Hindlimb muscle (tissue), 1 donor: ENCODE measurements at regions not wholly inside any gene's neighbourhood (a gene's known extent, or its start where the extent isn't known, plus 50 kb on each side); places are given as distances from the start of the nearest gene placed in this dataset.
A peak's percentile ranks its signal among the peaks of the same experiment; 100 is the strongest.
"Not testable (repeated sequence)": the region's sequence is repeated elsewhere in the genome, so short reads cannot be mapped to it uniquely, and the experiment has no call there.

Experiments used
- DNase-seq: peaks from one replicate; pipeline ENCODE4 v3.0.0-alpha.2; 2013

- no peak for DNase-seq
Measured at GRCh38 chr5:125050926-125051325, 304.5 kb upstream of the ZNF608 start.

- DNase-seq: no peak
Measured at GRCh38 chr5:125052584-125052983, 306.1 kb upstream of the ZNF608 start.

GRCh38 chr5:125053179-125053578, 306.7 kb upstream of the ZNF608 start:
- no peak for DNase-seq

GRCh38 chr5:125054146-125054545, 307.7 kb upstream of the ZNF608 start:
- no peak for DNase-seq

- DNase-seq: no peak
Measured at GRCh38 chr5:125056671-125057485, 310.4 kb upstream of the ZNF608 start.

- peak; percentile 63 for DNase-seq
Measured at GRCh38 chr5:125057912-125058826, 311.7 kb upstream of the ZNF608 start.

GRCh38 chr5:125059255-125060002, 313.0 kb upstream of the ZNF608 start:
- DNase-seq: no peak

GRCh38 chr5:125061726-125062125, 315.3 kb upstream of the ZNF608 start:
- DNase-seq: no peak

GRCh38 chr5:125064621-125065438, 318.4 kb upstream of the ZNF608 start:
- DNase-seq: no peak

GRCh38 chr5:125065741-125066140, 319.3 kb upstream of the ZNF608 start:
- DNase-seq: no peak

- DNase-seq: no peak
Measured at GRCh38 chr5:125070961-125071360, 324.5 kb upstream of the ZNF608 start.

GRCh38 chr5:125073090-125073489, 326.7 kb upstream of the ZNF608 start:
- no peak for DNase-seq

GRCh38 chr5:125075567-125075966, 329.1 kb upstream of the ZNF608 start:
- DNase-seq: no peak

- not testable (repeated sequence) for DNase-seq
Measured at GRCh38 chr5:125079028-125079427, 332.6 kb upstream of the ZNF608 start.

- no peak for DNase-seq
Measured at GRCh38 chr5:125081101-125081500, 334.7 kb upstream of the ZNF608 start.

GRCh38 chr5:125083981-125084380, 337.5 kb upstream of the ZNF608 start:
- no peak for DNase-seq

- no peak for DNase-seq
Measured at GRCh38 chr5:125085797-125086505, 339.5 kb upstream of the ZNF608 start.

- no peak for DNase-seq
Measured at GRCh38 chr5:125088522-125089105, 342.2 kb upstream of the ZNF608 start.

- not testable (repeated sequence) for DNase-seq
Measured at GRCh38 chr5:125092138-125092537, 345.7 kb upstream of the ZNF608 start.

- no peak for DNase-seq
Measured at GRCh38 chr5:125093776-125094175, 347.3 kb upstream of the ZNF608 start.

GRCh38 chr5:125100342-125100741, 353.9 kb upstream of the ZNF608 start:
- DNase-seq: no peak
